Effector memory CD8-positive, alpha-beta T cell (primary cell): ENCODE measurements at regions not wholly inside any gene's neighbourhood (a gene's known extent, or its start where the extent isn't known, plus 50 kb on each side); places are given as distances from the start of the nearest gene placed in this dataset.

Experiments
- ATAC-seq: fragments of 150-1000 bp; cut with Tn5 transposase; replicated peaks from 2 replicates; pipeline ENCODE4 v1.10.0; 2021; ENCODE audit warnings: mild to moderate bottlenecking, moderate library complexity
- DNase-seq, 3 experiments: peaks; one replicate each; pipeline ENCODE4 v3.0.0; 2021
- H3K27ac Mint-ChIP-seq, 2 donors: one replicate each; pipeline ENCODE4 v1.8.0; 2022; ENCODE audit warnings: mild to moderate bottlenecking in 2 of 2, mixed read lengths in 2 of 2, moderate library complexity in 2 of 2
- H3K27me3 Mint-ChIP-seq, 2 donors: one replicate each; pipeline ENCODE4 v1.8.0; 2022; ENCODE audit warnings: mixed read lengths in 2 of 2
- H3K36me3 Mint-ChIP-seq: one replicate; pipeline ENCODE4 v1.8.0; 2022; ENCODE audit warnings: mild to moderate bottlenecking, moderate library complexity, mixed read lengths; ENCODE audit not compliant: insufficient read depth
- H3K4me1 Mint-ChIP-seq, 2 donors: one replicate each; pipeline ENCODE4 v1.8.0; 2022; ENCODE audit warnings: low read depth in 2 of 2, mixed read lengths in 2 of 2
- H3K4me3 Mint-ChIP-seq, 2 donors: one replicate each; pipeline ENCODE4 v1.8.0; 2022; ENCODE audit warnings: mild to moderate bottlenecking in 2 of 2, mixed read lengths in 2 of 2, moderate library complexity in 2 of 2
- H3K9me3 Mint-ChIP-seq, 2 donors: one replicate each; pipeline ENCODE4 v1.8.0; 2022; ENCODE audit warnings: mixed read lengths in 2 of 2

DNA sequence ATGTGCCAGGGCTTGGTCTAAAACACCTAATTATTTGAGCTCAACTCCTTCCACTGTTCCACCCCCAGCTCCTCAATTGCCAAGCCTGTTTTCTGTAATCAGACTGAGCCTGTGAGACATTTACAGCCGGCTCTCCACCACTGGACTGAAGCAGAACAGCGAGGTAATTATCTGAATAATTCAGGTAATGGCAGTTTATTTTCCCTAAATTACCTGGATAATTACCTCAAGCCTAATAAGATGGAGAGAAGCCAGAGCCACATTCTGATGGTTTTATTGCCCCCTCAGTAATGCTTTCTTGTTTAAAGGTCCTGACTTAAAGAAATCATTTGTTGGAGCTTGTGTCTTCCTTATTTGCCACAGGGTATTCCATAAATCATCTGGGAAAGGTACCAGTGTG is 64.2 kb downstream of the FZD4 start:
- ATAC-seq, result no peak
- H3K4me3 Mint-ChIP-seq, result no peak overlapping the region
- H3K27me3 Mint-ChIP-seq, result peaks cover 10 to 15% of the 10 kb centered on the region in 2 donors
- no peak for DNase-seq
- no peaks in the 10 kb centered on the region for H3K4me1 Mint-ChIP-seq
- H3K27ac Mint-ChIP-seq, result no peak overlapping the region
- H3K36me3 Mint-ChIP-seq, result no peaks in the 10 kb centered on the region
- H3K9me3 Mint-ChIP-seq, result no peaks in the 10 kb centered on the region

DNA sequence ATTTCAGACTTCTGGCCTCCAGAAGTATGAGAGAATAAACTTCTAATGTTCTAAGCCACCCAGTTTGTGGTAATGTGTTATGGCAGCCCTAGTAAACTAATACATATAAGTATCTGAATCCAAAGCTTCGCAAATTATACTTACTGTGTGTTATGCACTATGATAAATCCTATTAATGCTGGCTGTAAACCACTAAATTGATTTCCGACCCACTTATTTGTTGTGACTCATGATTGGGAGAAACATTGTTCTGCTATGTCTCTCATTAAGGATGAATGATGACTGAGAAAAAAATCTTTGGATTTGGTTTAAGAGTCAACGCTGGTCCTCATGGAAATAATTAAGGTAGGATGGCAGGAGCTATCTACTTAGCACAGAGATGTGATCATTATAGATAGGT is 62.0 kb downstream of the FZD4 start:
- no peak for ATAC-seq

More for the DNA sequence above, 62.0 kb downstream of the FZD4 start:
- Mint-ChIP-seq H3K36me3 (no peaks in the 10 kb centered on the region), H3K4me3 (no peak overlapping the region), H3K9me3 (no peaks in the 10 kb centered on the region), H3K4me1 (no peaks in the 10 kb centered on the region), H3K27ac (no peak overlapping the region), H3K27me3 (peaks cover 0 to 10% of the 10 kb centered on the region in 2 donors)
- DNase-seq, result no peak
